GM08714 (cell line): ENCODE measurements at regions not wholly inside any gene's neighbourhood (a gene's known extent, or its start where the extent isn't known, plus 50 kb on each side); places are given as distances from the start of the nearest gene placed in this dataset.
"Not testable (repeated sequence)": the region's sequence is repeated elsewhere in the genome, so short reads cannot be mapped to it uniquely, and the experiment has no call there.

ENCODE experiments used
- H3K4me3 ChIP-seq: fragments of 200-500 bp; sonication (Bioruptor generic); 2 replicates; pipeline ENCODE4 v1.5.1; 2014; ENCODE audit warnings: mild to moderate bottlenecking, low read length, inconsistent platforms
- ZNF274 ChIP-seq: IDR thresholded peaks from 2 replicates; pipeline ENCODE4 v1.6.1; 2012; ENCODE audit warnings: mild to moderate bottlenecking, low read depth, low read length

DNA sequence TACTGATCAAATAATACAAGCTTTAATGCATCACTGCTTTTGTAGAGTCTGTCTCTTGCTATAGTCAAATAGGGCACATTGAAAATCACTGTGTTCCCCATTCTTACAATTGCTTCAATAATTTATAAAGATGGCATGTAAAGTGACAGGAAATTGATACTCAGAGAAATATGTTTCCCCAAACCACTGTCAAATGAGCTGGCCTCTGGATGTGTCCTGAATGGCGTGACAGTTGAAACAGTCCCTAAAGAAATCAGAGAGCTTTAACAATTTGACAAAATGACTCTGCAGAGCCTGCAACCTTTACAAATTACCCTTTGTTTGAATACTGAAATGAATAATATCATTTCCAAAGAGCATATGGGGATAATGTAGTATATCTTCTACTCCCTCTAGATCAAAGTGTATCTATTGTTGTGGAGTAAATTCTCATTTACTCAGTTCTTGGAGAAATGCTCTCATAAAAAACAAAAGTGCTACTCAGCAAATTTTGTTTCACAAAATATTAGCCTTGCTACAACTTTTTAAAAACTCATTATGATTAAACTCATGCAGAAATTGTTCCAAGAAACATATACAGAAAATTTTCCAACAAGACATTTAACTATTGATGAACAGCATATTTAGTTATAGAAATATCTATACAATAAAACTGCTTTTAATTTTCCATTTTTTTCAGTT lies 763.2 kb upstream of the SPRY2 start:
- no peak for TF ChIP-seq ZNF274
- no peak overlapping the region for H3K4me3 ChIP-seq

- not testable (repeated sequence) for H3K4me3 ChIP-seq
Observed at GRCh38 chr13:81102066-81102465, 761.1 kb upstream of the SPRY2 start.

DNA sequence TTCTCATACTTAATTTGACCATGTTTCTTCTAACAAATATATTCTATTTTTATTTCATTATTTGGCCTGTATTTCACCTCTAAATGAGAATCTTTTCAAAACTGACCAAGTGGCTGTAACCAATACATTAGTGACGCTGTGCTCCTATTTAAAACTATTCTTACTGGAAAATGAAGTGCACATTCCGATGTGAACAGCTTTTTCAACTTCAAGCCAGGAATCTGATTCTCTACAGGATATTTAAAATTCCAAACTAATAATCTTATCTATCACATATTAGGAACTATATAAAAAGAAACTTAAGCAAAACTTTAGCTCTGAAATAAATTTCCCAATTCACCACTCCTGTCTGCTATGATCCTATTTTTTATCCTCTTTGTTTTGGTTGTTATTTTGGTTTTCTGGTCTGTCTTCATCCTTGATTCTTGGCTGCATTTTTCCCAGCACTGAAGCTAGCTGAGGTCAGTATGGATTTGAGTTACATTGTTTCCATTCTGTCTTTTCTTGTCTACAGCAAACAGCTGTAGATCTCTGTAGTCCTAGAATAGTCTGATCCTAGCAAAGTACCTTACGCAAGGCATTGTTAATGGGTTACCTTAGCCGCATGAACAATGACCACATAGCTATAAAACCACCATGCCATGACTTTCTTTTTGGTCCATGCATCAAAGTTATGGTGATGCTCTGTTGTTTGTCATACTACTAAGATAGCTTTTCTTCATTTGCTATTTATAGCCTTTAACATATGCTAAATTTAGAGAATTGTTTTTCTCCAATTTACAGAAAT lies 748.6 kb upstream of the SPRY2 start:
- no peak for TF ChIP-seq ZNF274
- H3K4me3 ChIP-seq = no peak overlapping the region

GRCh38 chr13:81080911-81081454 lies 740.1 kb upstream of the SPRY2 start:
- no peak overlapping the region for H3K4me3 ChIP-seq
- TF ChIP-seq ZNF274 = no peak

- no peak for TF ChIP-seq ZNF274
- no peak overlapping the region for H3K4me3 ChIP-seq
Observed at GRCh38 chr13:81078048-81078447, 737.1 kb upstream of the SPRY2 start.

GRCh38 chr13:81069822-81070221 lies 728.9 kb upstream of the SPRY2 start:
- not testable (repeated sequence) for H3K4me3 ChIP-seq

DNA sequence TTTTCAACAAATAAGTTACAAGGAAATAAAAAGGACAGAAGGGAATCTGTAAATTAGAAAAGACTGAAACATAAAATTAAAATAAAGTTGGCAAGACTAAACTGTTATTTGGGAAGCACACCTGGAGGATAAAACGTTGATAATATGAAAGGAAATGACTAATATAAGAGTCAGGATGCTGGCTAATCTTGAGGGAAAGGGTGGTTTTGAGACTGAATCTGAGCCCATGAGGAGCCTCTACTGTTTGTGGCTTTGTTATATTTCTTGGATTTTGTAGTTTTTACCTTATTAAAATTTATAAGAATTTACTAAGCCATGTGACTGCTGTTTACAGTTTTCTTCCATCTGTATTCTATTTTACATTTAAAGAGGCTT lies 718.0 kb upstream of the SPRY2 start:
- H3K4me3 ChIP-seq = no peak overlapping the region
- TF ChIP-seq ZNF274 = no peak

GRCh38 chr13:81058211-81058915 lies 717.4 kb upstream of the SPRY2 start:
- H3K4me3 ChIP-seq = no peak overlapping the region
- TF ChIP-seq ZNF274 = no peak

GRCh38 chr13:81051873-81052272 lies 710.9 kb upstream of the SPRY2 start:
- TF ChIP-seq ZNF274 = no peak
- no peak overlapping the region for H3K4me3 ChIP-seq

DNA sequence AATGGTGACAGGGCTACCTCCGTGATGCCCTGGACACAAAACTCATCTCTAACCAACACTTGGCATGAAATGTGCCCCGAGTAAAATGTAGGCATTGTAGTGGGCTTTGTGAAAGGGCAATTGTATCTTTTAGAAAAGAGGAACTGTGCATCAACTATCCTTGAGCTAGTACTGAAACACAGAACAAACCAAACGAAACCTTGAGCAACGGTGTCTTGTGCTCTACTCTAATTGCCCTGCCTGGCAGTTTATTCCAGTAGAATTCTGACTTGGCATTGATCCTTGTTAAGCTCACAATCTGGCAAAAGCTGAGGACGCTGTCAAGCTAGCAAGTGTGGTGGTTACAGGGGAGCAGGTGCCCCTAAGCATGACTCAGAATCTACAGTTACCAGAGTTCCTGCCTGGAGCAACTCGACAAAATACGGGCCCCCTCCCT lies 707.1 kb upstream of the SPRY2 start:
- TF ChIP-seq ZNF274 = no peak
- no peak overlapping the region for H3K4me3 ChIP-seq

DNA sequence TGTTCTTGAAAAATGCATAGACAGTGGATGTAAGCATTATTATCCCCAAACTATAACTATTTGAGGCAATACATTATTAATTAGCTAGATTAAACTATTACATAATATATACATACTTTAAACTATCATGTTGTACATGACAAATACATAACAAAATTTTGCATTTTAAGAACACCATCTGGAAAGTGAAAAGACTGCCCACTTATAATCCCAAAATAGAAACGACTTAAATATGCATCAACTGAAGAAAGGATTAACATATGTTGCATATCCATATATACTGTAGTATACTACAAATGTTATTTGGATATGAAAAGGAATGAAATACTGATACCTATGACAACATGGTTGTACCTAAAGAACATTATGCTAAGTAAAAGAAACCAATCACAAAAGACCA lies 700.8 kb upstream of the SPRY2 start:
- TF ChIP-seq ZNF274 = no peak
- no peak overlapping the region for H3K4me3 ChIP-seq

DNA sequence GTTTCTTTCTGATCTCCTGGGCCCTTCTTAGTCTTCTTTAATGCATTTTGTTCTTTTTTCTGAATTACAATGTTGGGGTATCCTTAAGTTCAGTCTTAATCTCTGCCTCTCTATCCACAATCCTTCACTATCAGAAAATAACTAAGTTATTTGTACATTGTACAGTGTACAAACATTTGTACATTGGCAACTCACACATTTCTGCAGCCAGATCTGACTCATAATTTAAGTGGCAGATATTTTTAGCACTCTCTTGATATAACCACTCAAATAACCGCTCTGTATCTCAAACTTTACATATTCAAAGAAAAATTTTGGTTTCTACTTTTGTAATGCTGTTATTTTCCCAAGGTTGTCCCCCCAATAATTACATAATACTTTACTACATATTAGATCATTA lies 691.1 kb upstream of the SPRY2 start:
- no peak overlapping the region for H3K4me3 ChIP-seq
- no peak for TF ChIP-seq ZNF274

- TF ChIP-seq ZNF274 = no peak
- no peak overlapping the region for H3K4me3 ChIP-seq
Observed at GRCh38 chr13:81025091-81025490, 684.2 kb upstream of the SPRY2 start.

GRCh38 chr13:81021284-81021840 lies 680.4 kb upstream of the SPRY2 start:
- no peak for TF ChIP-seq ZNF274
- H3K4me3 ChIP-seq = no peak overlapping the region

- H3K4me3 ChIP-seq = no peak overlapping the region
- TF ChIP-seq ZNF274 = no peak
Observed at GRCh38 chr13:81020010-81020409, 679.1 kb upstream of the SPRY2 start.
